HG03159 (cell line): ENCODE measurements at regions not wholly inside any gene's neighbourhood (a gene's known extent, or its start where the extent isn't known, plus 50 kb on each side); places are given as distances from the start of the nearest gene placed in this dataset.
"Not testable (repeated sequence)": the region's sequence is repeated elsewhere in the genome, so short reads cannot be mapped to it uniquely, and the experiment has no call there.

Experiments
- ATAC-seq: cut with Tn5 transposase; IDR thresholded peaks from one replicate; pipeline ENCODE4 v1.9.1; 2021; ENCODE audit warnings: mild to moderate bottlenecking, moderate library complexity; ENCODE audit not compliant: unreplicated experiment

DNA sequence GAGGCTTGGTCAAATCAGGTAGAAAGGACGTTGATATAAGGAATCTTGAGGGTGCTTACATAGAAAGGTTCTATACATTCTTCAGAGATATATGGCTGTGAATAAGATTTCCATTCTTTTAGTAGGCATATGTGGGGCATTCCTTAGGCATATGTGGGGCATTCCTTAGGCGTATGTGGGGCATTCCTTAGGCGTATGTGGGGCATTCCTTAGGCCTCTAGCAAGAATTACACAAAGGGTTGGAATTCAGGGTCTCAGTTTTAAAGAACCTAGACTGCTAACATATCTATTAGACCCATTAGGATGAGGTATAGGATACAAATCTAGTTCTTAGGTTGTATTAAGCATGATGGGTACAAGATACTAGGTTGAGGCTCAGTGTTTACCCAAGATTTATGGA is 607.8 kb downstream of the SI start:
- no peak for ATAC-seq

GRCh38 chr3:164468055-164468454 is 610.2 kb downstream of the SI start:
- ATAC-seq: no peak

- ATAC-seq: no peak
These were observed 611.3 kb downstream of the SI start for GRCh38 chr3:164467007-164467406.

DNA sequence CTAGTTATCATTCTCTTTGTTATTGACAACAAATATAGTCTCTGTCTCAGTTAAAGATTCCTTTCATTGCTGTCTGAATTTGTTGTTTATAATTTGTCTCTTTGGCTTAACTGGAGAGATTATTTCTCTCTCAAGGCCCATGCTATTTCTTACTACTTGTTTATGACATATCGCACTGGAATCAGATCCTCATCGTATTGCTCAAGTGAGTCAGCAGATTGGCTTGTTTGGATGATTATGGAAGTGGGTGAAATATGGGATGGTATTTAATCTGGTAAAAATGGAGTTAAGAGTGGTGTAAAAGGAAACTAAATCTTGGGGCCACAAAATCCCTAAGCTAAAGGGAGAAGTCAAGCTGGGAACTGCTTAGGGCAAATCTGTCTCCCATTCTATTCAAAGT is 613.1 kb downstream of the SI start:
- ATAC-seq: no peak

DNA sequence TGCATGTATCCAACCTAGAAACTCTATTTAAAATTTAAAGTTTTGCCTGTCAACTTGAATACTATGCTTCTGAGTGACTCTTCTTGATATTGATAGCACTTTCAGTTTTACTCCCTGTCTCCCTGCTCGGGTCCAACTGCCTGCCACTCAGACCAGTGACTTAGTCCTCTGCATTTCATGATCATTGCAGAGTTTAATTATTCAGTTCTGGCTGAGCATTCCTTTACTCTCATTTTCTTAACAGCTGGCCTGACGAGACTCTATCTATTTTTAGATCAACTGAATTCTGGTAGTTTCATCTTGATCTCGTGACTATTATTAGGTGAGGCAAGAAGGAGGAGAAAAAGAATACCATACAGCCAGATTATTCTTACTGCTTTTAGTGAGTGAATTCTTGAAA is 617.4 kb downstream of the SI start:
- ATAC-seq: no peak

DNA sequence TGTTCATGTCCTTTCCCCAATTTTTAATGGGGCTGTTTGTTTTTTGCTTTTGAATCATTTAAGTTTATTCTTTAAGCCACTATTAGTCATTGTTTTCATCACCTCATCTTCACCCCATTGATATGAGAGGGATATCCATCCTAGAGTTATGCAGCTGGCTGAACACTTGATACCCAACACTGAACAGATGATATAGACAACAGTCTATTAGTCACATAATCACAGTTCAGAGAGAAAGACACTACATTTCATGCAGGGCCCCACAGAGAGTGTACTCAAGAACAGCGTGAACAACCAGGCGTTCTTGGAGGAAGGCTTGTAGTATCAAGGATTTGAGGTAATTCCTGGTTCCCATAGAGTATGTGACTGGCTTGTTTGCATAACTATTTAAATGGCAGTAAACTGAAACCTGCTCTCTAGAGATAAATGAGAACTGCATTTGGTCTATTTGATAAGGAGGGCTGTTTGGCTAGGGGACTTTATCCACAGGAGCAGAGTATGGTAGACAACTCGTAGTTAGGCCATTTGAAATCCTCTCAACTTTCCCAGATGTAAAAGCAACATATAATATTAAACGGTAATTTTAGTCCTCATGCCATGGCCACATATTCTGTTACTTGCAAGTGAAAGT is 618.7 kb downstream of the SI start:
- no peak for ATAC-seq

- no peak for ATAC-seq
These were observed 619.3 kb downstream of the SI start for GRCh38 chr3:164458986-164459385.

DNA sequence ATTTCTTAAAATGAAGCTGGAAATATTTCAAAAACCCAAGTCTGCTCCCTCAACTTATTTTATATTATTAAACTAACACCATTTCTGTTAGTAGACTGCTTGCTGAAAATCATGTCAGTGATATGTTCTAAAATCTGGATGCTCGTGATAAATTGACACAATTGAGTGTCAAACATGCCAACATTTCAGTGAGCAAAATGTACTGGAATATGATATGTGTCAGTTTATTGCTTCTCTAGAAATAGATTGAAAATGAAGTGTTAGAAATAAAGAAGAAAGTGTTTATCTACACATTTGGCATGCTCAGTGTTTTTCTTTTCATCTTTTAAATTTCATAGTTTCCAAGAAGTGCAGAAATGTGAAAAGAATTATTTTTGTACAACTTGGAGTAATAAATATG is 624.6 kb downstream of the SI start:
- ATAC-seq: no peak

GRCh38 chr3:164452707-164453106 is 625.6 kb downstream of the SI start:
- ATAC-seq: no peak

DNA sequence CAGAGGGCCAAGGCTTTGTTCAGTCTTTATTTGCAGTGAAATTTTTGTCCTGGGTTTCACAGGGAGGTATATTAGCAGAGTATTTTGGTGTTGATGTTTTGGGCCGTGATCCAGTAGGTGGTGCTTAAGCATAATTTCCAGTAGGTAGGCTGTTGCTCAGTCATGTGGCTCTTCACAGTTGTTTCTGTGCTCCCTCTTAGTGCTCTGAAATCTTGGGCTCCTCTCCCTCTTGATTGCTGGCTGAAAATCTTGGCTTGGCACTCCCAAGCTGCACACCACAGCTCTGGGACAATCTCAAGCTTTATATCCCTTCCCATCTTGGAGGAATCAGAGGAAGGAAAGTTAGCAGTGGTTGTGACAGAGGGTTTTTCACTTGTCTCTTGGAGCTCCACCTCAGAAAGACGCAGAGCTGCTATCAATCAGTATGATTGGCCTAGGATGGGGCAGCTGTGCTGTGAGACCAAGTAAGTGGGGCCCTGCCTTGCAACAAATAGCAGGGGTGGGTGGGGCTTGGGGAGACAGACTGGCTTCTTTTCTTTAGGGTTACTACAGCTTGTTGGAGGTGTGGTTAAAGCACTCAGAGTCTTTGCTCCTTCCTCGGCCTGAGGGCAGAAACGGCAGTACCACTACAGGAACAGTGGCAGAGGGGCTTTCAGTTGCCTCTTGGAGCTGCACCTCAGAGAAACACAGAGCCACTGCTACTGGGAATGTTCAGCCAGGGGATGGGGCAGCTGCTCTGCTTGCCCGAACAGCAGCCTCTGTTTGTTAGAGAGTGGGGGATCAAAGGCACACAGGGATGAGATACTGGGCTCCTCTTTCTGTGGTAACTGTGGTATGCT is 627.0 kb downstream of the SI start:
- ATAC-seq: no peak

GRCh38 chr3:164450276-164450905 is 627.9 kb downstream of the SI start:
- no peak for ATAC-seq

DNA sequence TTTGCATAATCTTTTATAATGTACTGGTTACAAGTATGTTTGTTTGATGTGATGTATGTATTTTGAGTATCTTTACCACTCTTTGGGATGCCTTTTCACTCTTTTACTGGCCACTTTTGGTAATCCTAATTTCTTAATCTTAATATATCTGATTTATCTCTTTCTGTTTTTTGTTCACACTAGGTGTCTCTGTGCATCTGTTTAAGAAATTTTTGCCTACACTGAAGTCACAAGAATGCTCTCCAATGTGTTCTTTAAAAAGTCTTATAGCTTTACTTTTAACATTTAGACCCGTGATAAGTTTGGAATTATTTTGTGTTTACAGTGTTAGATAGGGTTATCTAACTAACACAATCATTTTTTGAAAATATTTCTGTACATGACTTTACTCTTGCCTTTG is 659.1 kb downstream of the SI start:
- no peak for ATAC-seq

DNA sequence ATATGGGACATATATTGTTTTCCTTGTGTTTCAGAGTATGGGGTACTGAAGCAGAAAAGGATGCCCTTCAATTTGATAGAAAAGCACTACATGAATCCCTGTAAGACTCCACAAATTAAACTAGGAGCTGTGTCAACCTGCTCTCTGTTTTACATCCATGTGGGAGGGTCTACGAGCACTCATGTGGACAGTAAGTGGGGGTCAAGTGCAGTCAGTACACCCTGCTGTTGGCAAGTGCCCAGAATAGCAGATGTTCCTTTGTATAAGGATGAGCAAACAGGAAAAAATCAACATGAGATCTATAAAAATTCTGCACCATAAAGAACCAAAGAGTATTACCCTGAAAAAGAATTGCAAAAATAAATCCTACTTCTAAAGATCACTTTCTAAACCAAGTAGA is 659.9 kb downstream of the SI start:
- no peak for ATAC-seq

DNA sequence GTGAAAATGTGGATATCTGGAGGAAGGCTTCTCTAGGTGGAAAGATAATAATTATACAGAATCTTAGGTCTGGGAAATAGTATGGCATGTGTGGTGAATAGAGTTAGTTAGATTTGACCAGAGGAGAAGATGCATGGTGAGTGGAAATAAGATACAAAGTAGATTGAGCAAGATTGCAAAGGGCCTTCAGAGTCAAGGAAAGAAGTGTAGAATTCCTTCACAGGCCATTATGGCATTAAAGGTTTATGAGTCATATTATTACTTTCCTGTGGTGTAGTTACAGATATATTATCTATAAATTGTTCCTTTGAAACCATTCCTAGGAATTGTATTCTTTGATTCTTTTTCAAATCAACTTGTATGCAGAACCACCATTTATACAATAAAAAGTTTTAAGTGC is 660.3 kb downstream of the SI start:
- no peak for ATAC-seq

DNA sequence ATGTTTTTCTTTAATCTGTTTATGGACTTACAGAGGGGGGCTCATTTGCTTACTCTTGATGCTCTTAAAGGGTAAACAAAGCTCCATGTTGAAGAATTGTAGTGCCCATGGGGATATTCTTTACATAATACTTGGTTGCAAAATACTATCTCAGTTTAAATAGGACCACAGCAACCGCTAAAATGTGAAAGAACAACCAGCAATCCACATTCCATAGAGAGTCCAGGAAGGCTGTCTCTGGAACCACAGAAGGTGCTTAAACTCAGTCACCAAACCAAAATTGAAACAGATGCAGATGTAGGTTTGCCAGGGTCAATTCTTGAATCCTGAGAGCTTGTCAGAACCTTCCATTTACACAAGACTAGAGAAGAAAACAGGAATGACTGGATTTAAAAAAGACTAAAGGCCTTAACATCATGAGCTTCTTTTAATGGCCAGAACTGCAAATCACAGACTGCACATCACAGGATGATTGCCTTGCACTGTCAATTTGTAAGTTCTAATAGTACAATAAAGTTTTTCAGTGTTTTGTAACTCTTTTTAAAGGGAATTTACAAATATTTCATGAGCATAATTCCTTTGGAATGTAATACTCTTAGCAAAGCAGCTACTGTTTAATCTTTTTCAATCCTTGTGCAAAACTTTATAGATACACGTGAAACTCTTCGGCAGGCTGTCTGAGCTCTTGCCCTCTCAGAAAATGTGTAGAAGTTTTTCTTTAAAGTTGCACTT is 661.6 kb downstream of the SI start:
- no peak for ATAC-seq

GRCh38 chr3:164408326-164408725 is 670.0 kb downstream of the SI start:
- ATAC-seq: no peak

DNA sequence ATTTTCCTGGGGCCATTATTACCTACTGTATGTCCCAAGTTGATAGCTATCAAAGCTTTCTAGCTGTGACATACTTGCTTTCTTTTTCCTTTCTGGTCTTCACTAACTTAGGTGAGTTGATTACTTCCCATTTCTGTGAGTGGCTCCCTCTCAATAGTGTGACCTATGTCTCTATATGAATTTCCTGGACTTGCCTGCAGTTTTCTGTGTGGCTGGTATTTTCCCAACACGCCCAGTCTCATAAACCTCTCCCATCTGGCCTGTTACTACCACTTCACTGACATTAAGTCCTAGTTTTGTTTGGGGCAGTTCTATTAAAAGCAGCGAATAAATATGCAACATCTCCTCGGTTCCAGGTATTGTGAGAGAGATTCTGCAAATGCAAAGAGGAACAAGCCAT is 671.2 kb downstream of the SI start:
- ATAC-seq: no peak

DNA sequence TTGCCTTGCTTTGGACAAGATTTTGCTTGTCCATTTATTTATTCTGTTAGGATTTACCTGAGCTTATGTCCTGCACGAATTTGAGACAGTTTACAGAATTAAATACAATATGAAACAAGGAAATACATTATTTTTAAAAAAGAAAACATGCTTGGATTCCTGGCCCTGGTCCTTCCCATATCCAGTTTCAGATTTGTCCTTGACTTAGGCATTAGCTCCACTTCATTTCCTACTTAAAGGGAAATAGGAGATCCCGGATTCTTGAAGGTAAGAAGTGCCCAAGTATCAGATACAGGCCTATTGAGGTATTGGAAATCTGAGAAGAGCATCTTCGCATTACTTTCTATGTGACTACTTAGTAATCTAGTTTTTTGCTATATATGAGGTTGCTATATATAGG is 672.0 kb downstream of the SI start:
- no peak for ATAC-seq

DNA sequence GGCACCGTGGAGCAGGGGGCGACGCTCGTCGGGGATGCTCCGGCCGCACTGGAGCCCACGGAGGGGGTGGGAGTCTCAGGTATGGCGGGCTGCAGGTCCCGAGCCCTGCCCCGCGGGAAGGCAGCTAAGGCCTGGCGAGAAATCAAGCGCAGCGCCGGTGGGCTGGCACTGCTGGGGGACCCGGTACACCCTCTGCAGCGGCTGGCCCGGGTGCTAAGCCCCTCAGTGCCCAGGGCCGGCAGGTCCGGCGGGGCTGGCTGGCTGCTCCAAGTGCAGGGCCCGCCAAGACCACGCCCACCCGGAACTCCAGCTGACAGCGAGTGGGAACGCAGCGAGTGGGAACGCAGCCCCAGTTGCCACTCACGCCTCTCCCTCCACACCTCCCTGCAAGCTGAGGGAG is 676.4 kb downstream of the SI start:
- ATAC-seq: no peak

DNA sequence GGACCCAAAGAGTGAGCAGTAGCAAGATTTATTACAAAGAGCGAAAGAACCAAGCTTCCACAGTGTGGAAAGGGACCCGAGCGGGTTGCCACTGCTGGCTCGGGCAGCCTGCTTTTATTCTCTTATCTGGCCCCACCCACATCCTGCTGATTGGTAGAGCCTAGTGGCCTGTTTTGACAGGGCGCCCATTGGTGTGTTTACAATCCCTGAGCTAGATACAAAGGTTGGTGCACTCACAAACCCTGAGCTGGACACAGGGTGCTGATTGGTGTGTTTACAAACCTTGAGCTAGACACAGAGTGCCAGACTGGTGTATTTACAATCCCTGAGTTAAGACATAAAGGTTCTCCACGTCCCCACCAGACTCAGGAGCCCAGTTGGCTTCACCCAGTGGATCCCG is 676.9 kb downstream of the SI start:
- ATAC-seq: not testable (repeated sequence)

DNA sequence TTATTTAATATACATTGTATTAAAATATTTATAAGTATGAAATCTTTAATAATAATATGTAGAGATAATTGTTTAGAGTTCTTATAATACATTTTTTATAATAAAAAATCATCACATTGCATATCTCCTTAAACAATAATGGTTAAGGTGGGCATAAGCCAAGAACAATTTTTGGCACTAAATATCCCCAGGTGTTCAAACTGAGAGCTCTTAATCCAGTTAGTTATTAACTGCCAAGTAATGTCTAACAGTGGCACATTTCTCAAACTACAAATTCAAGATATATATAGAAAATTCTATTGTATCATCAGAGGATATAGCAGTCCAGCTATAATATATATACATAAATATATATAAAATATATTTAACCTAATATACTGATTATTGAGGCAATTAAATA is 680.8 kb downstream of the SI start:
- no peak for ATAC-seq

GRCh38 chr3:164393171-164393570 is 685.1 kb downstream of the SI start:
- ATAC-seq: no peak
